GDM1 (cell line): ENCODE measurements at regions not wholly inside any gene's neighbourhood (a gene's known extent, or its start where the extent isn't known, plus 50 kb on each side); places are given as distances from the start of the nearest gene placed in this dataset.
"Not testable (repeated sequence)": the region's sequence is repeated elsewhere in the genome, so short reads cannot be mapped to it uniquely, and the experiment has no call there.

Source experiments
- DNase-seq: peaks from one replicate; lab custom pipeline; 2025; lab: John Stamatoyannopoulos, UW

GRCh38 chr15:87722941-87723691, 533.4 kb downstream of the NTRK3 start:
- DNase-seq: no peak

GRCh38 chr15:87720235-87720634, 536.3 kb downstream of the NTRK3 start:
- DNase-seq: no peak

DNA sequence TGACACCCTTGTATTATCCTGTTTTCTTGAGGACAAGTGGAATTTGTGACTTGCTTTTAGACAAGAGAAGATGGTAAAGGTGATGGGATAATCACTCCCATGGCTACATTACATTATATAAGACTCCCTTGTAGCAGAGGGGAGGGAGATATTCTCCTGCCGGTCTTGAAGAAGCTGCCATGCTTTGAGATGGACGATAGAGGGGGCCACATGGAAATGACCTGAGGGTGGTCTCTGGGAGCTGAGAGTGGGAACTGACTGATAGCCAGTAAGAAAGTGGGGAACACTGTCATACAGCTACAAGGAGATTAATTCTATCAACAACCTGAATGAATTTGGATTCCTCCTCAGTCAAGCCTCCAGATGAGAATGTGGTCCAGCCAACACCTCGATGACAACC, 540.1 kb downstream of the NTRK3 start:
- no peak for DNase-seq

DNA sequence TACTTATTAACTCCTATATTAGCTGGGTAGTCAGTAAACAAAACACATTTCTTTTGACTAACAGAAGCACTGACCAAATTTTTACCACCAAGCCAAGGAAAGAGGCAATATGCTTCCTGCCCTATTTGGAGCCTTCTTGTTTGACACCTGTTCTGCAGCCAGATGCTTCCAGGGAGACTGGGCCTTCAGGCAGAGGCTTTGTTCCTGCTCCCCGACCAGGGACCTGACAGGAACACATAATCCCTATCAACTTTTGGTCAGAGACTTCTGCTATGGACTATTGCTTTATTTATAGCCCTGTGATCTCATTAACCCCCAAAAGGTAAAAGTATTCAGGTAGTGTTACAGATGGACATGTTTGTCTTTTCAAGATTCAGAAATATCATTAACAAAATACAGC, 541.3 kb downstream of the NTRK3 start:
- no peak for DNase-seq

DNA sequence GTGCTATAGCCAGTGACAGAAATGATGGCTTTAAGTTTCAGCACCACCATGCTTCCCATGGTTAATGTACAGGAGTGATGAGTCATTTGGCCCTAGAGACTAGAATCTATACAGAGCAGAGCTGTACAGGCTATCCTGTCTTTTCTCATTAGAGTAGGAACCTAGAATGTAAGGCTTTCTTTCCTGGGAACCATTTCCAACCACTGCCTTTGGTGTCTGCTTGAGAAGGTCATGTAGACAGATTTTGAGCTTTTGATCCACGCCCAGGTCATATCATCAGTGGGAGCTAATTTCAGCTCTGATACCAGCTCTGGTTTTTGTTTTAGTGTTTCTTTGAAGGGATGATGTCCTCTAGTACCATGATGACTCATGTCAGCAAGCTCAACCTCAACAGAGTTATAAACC, 543.1 kb downstream of the NTRK3 start:
- DNase-seq: no peak

DNA sequence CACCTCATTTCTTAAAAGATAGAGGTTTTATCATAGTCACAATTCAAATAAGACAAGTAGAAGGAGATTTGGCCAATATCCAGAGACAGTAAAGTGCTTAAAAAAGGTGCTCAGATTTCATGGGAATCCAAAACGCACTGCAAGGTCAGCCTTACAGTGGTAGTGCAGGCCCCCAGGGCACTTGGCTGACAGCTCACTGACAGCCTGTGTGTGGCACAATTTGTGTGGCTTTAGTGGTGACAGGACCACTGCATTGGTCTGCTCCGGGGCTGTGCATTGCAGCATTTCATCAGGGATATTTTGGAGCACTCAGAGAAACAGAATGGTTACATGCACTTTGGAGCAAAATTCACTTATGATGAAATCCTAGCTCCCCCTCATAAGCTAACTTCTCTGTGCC, 544.3 kb downstream of the NTRK3 start:
- DNase-seq: no peak

DNA sequence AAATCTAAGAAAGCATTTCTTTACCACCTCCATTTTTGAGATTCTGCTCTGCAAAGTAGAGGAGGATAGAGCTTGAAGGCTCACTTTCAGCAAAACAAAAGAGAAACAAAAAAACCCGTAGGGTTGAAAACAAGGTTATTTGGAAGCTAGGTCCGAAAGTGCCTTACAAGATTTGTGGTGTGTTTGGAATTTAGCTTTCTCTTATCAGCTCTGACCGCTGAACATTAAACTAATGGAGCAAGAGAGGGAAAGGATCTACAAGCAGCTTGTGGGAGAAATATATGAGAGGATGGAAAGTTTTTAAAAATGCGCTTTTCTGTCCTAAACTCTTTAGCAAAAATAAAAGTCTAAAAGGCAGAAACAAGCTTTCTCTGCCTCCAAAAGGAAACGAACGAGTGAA, 545.5 kb downstream of the NTRK3 start:
- no peak for DNase-seq

GRCh38 chr15:87710406-87710805, 546.1 kb downstream of the NTRK3 start:
- DNase-seq: no peak

GRCh38 chr15:87707566-87708130, 548.9 kb downstream of the NTRK3 start:
- DNase-seq: no peak

GRCh38 chr15:87707071-87707470, 549.5 kb downstream of the NTRK3 start:
- DNase-seq: no peak

DNA sequence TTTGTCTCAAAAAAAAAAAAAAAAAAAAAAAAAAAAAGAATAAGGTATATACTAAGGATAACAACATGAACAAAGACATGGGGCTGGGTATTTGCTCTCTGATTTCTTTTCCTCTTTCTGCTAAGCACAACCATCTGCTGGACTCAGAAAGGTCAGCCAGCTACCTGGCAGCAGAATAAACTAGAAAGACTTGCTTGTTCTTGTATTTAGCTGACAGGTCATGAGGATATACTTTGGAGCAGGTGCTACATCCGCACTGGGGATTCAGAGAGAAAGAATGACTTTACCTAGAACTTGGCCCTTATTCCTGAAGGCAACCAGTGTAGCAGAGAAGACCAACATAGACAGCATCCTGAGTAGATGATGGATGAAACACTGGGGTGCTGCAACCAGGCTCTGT, 550.5 kb downstream of the NTRK3 start:
- DNase-seq: no peak

DNA sequence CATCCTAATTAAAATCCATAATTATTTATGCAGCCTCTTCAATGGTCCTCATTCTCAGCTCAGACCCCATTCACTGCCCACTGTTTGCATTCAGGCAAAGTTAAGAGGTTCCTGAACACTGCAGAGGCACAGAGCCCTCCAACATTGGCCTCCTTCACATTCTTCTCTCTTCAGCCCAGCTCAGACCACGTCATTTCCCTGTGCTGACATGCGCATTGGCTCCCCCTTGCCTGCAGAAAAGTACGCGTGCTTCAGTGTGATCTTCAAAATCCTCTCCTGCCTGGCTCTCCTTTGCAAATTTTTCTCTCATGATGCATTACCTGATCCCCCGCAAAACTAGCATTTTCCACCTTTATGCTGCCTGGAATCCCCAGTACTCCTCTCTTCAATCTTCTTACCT, 552.3 kb downstream of the NTRK3 start:
- DNase-seq: no peak

- no peak for DNase-seq
These were observed 553.0 kb downstream of the NTRK3 start for GRCh38 chr15:87703327-87704111.

DNA sequence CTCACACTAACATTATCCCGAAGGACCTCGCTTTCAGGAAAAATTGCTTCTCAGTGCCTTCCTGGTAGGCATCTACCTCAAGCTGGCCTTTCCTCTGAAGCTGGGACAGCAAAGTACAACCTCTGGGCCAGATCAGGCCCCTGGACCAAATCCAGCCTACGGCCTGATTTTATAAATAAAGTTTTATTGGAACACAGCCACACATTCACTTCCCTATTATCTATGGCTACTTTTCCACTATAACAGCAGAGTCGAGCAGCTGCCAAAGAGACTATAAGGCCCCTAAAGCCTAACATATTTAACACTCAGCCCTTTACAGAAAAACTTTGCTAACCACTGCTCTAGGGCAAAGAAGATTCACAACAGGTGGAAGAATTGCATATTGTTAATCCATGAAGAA, 554.3 kb downstream of the NTRK3 start:
- DNase-seq: no peak

- not testable (repeated sequence) for DNase-seq
These were observed 558.1 kb downstream of the NTRK3 start for GRCh38 chr15:87698467-87698866.

GRCh38 chr15:87689716-87690115, 566.8 kb downstream of the NTRK3 start:
- no peak for DNase-seq

DNA sequence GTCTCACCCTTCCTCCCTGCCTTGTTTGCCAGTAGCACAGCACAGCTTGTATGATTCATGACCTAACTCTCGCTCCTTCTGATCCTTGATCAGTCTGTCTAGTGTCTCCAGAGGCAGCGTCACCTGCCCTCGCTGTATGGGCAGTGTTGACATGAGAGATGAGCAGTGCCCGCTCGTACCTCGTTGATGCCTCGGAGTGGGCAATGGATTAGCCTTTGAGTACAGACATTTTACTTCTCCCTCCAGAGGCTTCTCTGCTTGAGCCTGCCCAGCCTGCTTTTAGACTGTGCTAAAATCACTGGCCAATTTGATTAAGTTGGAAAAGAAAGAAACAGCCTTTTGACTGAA, 569.0 kb downstream of the NTRK3 start:
- no peak for DNase-seq

DNA sequence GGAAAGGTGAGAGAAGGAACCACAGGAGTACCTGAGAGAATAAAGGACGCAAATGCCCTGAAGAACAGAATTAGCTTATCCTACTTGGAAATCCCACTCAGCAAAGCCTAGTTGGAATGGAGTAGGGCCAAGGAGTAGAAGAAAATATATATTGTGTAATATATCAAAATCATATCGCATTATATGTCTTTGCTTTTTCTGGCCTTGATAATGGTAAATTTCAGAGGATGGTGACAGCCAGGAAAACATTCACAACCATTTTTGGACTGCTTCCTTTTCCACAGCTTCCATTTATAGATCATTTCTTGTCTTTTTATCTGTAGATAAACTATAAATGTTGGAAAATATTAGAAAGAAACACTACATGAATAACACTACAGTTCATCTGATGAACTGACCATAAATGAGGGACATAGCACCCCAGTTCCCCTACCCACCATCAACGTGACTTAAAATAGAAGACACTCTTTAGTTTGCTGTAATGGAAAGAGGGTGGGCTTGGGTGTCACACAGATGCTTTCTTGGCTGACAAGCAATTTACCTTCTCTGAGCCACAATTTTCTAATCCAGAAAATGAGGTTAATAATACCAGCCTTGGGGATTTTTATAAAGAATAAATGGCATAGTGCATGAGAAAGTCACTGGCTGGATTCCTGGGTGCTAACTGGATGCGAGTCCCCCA, 569.6 kb downstream of the NTRK3 start:
- DNase-seq: no peak

DNA sequence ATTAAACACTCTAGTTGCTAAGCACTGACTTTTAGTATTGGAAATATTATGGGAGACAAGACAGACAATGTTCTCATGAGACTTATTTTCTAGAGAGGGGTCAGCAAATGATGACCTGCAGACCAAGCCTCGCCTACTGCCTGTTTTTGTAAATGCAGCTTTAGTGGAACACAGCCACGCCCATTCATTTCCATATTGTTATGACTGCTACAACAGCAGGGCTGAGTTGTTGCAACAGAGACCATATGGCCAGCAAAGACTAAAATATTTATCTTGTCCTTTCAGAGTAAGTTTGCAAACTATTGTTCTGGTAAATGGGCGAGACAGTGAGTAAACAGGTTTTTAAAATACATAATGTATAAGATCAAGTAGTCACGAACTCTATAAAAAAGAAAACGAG, 570.2 kb downstream of the NTRK3 start:
- no peak for DNase-seq

- no peak for DNase-seq
These were observed 574.0 kb downstream of the NTRK3 start for GRCh38 chr15:87682527-87682926.

DNA sequence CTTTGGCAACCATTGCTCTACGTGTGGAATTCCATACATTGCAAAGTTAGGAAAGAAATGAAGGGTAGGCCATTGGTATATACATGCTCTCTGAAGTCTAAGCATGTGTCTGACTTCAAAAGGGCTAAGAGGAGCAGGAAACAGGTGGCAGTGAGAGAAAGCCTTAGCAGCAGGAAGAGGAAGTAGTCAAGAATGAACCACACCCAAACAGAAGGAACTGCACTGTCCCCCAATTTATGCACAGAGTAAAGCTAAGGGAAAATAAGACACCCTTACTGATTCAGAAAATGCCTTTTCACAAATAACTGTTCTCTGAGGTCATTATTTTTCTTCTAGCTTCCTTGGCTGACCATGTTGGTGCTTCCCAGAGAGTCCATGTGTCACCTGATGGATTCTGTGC, 575.4 kb downstream of the NTRK3 start:
- peak; percentile 61 for DNase-seq

DNA sequence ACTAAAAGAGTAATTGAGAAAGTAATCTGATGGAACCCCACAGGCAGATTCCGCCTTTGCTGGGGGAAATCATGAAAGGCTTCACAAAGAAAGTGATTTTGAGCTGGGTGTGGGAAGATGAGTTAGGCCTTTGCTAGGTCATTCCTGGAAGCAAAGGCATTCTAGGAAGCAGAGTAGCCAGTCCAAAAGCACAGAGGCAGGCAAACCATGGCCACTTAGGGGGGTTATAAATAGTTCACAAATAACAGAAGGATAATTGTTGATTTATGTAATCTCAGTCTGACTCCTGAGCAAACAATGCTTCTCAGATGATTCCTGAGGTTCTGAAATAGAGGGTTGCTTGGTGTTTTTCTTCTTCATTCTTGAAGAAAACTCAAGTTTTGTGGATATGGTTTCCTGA, 576.3 kb downstream of the NTRK3 start:
- no peak for DNase-seq

DNA sequence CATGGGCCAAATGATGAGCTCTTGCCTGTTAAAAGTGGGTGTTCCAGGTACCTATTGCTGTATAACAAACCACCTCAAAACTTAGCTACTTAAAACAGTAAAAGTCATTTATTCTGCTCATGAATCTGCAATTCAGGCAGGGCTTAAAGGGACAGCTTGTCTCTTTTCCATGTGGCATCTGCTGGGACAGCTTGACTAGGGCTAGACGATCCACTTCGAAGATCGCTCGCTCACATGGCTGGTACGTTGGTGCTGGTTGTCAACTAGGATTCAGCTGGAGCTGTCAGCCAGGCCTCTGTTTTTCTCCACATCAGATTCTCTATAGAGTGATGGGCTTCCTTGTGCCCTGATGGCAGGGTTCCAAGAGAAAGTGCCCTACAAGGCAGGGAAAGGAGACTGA, 581.3 kb downstream of the NTRK3 start:
- DNase-seq: no peak
